Hippocampal formation (tissue), 2 donors: ENCODE measurements at regions not wholly inside any gene's neighbourhood (a gene's known extent, or its start where the extent isn't known, plus 50 kb on each side); places are given as distances from the start of the nearest gene placed in this dataset.
"Not testable (repeated sequence)": the region's sequence is repeated elsewhere in the genome, so short reads cannot be mapped to it uniquely, and the experiment has no call there.

ENCODE experiments used
- DNase-seq, 2 donors: peaks; one replicate each; lab custom pipeline; 2025; lab: John Stamatoyannopoulos, UW

DNA sequence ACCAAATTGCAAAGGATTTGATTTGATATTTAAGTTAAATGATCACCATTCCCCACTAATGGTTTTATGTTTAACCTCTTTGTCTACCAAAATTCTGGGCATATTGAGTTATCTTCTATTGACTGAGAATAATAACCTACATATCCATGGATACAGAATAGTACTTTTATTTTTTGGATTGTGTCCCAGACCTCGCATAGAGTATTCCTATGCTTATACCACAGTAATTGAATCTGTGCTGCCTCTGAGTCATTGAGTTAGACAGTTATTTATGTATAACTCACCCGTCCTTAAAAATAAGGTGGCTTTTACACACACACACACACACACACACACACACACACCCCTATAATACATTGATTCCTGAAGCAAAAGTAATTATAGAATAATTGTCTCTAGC, 690.1 kb upstream of the BCHE start:
- no peak for DNase-seq

GRCh38 chr3:166526881-166527280, 689.7 kb upstream of the BCHE start:
- no peak for DNase-seq

DNA sequence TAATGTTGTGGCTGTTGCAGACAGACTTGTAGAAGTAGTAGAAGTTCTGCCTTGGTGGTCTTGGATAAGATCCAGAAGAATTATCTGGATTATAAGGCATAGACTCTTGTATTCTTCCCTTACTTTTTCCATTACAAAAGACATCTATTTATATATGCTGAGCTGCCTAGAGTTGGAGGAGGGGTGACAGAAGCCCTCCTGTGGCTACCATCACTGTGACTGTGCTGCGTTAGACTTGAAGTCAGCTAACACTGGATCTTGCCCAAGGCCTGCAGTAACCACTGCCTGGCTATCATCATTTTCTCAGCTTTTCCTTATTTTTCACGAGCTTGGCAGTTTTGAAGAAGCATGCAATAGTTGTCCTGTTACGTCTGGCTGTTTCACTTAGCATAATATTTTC, 684.8 kb upstream of the BCHE start:
- no peak for DNase-seq

- DNase-seq: no peak
Measured at GRCh38 chr3:166519443-166519842, 682.2 kb upstream of the BCHE start.

DNA sequence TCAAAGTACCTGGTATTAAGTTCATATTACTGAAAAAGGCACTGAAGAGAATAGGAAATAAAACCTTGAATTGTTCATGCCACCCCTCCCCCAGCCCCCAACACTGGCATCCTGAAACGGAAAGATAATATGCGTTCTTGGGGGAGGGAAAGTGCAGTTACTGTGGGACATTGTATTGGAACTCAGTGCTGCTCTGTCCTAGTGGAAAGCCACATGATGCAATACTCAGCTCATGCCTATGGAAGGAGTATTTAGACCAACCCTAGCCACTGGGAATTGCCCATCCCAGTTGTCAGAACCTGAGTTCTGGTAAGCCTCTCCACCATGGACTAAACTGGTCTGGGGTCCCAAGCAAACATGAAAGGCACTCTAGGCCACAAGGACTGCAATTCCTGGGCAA, 680.8 kb upstream of the BCHE start:
- DNase-seq: no peak

- DNase-seq: no peak
Measured at GRCh38 chr3:166510382-166510781, 673.2 kb upstream of the BCHE start.

- not testable (repeated sequence) for DNase-seq
Measured at GRCh38 chr3:166500420-166500819, 663.2 kb upstream of the BCHE start.

- DNase-seq: no peak
Measured at GRCh38 chr3:166499636-166500035, 662.4 kb upstream of the BCHE start.

DNA sequence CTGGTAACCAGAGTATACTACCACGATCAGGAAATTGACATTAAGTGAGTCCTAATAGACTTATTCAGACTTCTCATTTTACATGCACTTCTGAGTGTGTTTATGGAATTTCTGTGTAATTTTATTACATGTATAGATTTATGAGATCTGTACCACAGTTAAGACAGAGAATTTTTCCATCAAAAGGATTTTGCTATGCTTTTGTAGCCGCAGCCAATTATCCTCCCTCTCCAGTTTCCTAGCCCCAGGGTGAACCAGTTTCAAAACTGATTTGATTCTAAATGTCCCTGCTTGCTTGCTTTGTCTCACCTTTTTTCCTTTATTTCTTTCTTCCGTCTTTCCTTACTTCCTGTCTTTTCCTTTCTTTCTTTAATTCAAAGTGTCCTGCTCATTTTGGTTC, 661.2 kb upstream of the BCHE start:
- no peak for DNase-seq

DNA sequence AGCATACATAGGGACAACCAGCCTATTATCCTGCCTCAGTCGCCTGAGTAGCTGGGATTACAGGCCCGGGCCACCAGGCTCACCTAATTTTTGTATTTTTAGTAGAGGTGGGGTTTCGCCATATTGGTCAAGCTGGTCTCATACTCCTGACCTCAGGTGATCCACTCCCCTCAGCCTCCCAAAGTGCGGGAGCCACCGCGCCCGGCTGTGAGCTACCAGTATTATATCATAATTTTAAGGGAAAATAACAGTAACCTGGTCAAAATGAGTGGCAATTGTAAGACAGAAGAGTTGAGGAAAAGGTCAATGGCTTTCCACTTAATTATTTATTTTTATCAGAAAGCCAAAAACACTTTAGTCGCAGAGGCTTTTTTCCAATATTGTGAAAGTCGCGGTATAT, 652.6 kb upstream of the BCHE start:
- no peak for DNase-seq

GRCh38 chr3:166488977-166489672, 651.9 kb upstream of the BCHE start:
- no peak for DNase-seq

DNA sequence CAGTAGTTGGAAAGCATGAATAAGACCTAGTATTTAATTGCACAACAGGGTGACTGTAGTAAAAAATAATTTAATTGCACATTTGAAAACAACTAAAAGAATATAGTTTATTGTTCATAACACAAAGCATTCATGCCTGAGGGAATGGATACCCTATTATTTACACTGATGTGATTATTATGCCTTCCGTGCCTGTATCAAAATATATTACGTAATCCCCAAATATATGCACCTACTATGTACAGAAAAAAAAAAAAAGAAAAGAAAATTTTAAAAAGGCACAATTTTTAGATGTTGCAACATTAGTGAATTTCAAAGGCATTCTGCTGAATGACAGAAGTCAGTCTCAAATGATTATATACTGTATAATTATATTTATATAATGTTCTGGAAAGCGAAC, 647.2 kb upstream of the BCHE start:
- no peak for DNase-seq

DNA sequence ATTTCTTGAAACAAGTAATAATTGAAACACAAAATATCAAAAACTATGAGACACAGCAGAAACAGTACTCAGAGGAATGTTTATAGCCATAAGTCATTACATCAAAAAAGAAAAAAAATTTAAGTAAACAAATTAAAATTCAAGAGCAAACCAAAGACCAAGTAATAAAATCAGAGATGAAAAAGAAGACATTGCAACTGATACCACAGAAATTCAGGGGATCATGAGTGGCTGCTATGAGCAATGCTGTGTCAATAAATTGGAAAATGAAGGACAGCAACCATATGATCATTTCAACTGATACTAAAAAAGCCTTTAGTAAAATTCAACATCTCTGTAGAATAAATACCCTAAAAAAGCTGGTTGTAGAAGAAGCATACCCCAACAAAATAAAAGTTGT, 644.1 kb upstream of the BCHE start:
- no peak for DNase-seq

DNA sequence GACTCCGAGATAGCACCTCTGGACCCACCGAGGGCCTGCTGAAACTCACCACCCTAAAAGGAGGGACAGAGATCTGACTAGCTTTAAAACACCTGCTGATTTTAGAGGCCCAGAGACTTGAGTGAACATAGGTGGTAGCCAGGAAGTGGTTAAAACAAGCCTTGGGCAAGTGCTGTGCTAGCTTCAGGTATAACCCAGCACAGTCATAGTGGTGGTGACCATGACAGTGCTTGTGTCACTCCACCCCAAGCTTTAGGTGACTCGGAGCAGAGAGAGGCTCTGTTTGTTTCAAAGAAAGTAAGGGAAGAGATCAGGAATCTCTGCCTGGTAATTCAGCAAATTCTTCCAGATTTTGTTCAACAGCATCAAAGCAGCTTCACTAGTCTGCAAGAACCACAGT, 641.1 kb upstream of the BCHE start:
- no peak for DNase-seq

DNA sequence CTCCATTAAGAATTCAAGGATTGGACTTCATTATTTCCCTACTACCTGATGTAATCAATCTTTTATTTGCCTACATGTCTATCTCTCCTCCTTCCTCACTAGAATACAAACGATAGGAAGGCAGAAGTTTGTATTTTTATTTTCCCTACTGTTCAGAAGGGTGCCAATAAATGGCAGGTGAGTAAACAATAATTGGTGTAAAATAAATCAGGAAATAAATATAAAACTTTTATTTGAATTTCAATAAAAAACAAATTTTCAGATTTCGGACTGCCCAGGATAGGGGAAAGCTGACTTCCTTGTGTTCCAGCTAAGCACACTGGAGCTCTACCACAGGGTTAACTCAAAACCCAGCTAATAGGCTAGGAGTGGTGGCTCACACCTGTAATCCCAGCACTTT, 636.3 kb upstream of the BCHE start:
- no peak for DNase-seq

DNA sequence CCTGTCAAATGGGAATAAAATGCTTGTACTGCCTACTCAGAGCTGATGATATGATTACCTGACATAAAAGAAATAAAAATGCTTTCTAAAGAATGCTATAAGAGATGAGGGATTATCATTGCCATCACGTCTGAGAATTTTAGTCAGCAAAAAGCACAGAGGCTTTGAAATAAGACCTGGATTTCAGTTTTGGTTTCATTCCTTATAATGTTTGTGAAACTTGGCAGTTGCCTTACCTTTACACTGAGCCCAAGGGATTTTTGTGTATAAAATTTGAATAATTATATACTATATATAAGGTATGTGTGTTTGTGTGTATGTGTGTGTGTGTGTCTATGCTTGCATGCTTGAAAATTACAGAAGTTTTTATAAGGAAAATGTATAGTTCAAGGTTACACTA, 634.8 kb upstream of the BCHE start:
- no peak for DNase-seq

DNA sequence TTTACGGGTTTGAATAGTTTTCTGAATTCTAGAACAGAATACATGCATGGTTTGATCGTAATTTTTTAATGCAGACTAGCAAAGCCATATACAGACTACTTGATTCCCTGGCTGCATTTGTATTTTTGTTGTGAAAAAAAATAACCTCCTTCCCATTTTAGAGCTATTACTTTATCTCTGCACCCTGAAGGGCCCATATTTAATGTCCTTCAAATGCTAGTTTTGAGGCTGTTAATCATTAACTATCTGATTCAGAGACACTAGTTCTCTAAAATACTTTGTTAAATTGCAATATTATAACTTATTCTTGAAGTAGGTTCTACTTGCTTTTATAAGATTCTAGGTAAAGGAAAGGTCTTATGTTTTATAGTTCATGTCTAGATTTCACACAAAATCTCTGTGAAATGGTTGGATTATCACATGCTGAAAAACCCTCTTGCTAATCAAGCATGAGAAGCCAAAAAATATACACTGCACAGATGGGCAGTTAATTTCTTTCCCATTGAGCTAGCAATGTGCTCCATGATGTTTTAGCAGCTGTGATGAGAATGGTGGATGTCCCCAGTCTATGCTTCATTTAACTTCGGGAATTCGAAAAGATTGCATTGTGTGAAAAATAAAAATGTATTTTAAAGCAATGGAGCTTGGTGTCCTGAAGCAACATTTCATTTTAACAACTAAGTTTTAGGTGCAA, 634.0 kb upstream of the BCHE start:
- DNase-seq: no peak

DNA sequence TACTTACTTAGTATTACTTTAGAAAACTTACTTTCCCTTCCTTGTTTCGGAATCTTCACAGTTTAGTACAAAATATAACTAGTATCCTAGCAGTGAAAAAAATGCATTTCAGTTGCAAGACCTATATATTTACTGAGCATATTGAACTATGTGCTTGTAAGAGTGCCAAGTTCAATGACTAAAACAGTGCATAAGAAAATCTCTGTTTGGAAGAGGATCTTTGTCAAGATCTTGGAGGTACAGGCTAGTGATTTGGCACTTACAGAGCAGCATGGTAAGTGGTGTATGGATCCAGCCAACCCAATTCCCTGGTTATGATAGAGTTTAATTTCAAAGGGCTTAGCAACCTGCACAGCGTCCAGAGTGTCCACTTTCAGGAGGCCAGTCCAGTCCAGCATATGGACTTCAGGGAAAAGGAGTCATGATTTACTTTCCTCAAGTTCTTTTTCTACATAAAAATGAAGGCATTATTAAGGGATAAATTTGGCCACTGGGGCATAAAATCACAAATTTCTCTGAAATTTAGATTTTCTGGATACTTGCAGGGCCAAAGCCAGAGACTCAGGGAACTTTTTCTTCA, 625.8 kb upstream of the BCHE start:
- no peak for DNase-seq

GRCh38 chr3:166461626-166462025, 624.4 kb upstream of the BCHE start:
- DNase-seq: no peak

GRCh38 chr3:166457382-166457781, 620.2 kb upstream of the BCHE start:
- DNase-seq: no peak

DNA sequence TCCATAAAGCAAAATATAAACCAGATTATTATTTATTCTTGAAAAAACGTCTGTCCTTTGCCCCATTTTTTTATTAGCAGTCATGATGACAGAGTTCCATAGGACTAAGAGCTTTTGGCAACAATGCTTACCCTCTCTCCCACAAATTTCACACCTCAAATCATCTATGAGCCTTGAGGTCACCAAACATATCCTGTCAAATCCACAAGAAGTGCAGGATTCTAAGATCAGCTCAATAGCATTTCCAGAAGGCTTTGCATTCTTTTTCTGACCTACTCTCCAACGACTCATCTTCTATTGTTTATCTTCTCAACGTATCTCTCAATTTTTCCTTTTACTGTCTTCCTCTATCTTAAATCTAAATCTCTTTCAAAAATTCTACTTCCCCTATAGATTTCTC, 619.1 kb upstream of the BCHE start:
- DNase-seq: no peak

- no peak for DNase-seq
Measured at GRCh38 chr3:166455744-166456143, 618.5 kb upstream of the BCHE start.

DNA sequence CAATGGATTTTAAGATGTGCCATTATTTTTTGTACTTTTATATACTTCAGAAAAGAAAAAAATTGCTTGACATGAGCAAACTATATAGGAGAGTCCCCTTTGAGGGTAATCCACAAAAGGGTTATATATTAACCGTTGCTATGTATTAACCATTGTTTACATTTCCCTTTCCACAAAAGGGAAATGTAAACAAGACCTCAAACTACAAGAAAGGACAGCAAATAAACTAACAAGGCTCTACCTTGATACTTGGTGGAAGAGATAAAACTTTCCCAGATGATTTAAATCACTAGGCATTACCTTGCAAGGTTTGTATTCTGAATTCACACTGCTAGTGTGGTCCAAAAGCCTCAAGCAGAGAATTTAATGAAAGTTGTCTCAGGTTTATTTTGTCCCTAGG, 616.3 kb upstream of the BCHE start:
- DNase-seq: no peak

GRCh38 chr3:166451997-166452396, 614.8 kb upstream of the BCHE start:
- no peak for DNase-seq
